Mucosa of stomach (tissue), 1 donor: ENCODE measurements at regions not wholly inside any gene's neighbourhood (a gene's known extent, or its start where the extent isn't known, plus 50 kb on each side); places are given as distances from the start of the nearest gene placed in this dataset.

Experiments
- H3K27me3 ChIP-seq: one replicate; pipeline ENCODE4 v1.7.0; 2013; ENCODE audit warnings: mild to moderate bottlenecking, low read length; ENCODE audit not compliant: control insufficient read depth, insufficient read depth
- H3K36me3 ChIP-seq: one replicate; pipeline ENCODE4 v1.7.0; 2013; ENCODE audit warnings: low read length; ENCODE audit not compliant: control insufficient read depth, insufficient read depth
- H3K4me1 ChIP-seq: one replicate; pipeline ENCODE4 v1.7.0; 2013; ENCODE audit warnings: mild to moderate bottlenecking, low read length; ENCODE audit not compliant: control insufficient read depth, insufficient read depth
- H3K4me3 ChIP-seq: one replicate; pipeline ENCODE4 v1.7.0; 2013; ENCODE audit warnings: low read length
- H3K9ac ChIP-seq: one replicate; pipeline ENCODE4 v1.7.0; 2013; ENCODE audit warnings: mild to moderate bottlenecking, low read length, moderate library complexity
- H3K9me3 ChIP-seq: one replicate; pipeline ENCODE4 v1.7.0; 2013; ENCODE audit warnings: mild to moderate bottlenecking, low read length, moderate library complexity; ENCODE audit not compliant: control insufficient read depth
- donor health status: Pancreatic carcinoma.

GRCh38 chr2:7721413-7721995 is 804.3 kb downstream of the RNF144A start:
- H3K9ac ChIP-seq: no peak overlapping the region
- H3K27me3 ChIP-seq: no peaks in the 10 kb centered on the region
- no peaks in the 10 kb centered on the region for H3K9me3 ChIP-seq
- H3K36me3 ChIP-seq: no peaks in the 10 kb centered on the region
- H3K4me1 ChIP-seq: no peaks in the 10 kb centered on the region
- H3K4me3 ChIP-seq: no peak overlapping the region

GRCh38 chr2:7722212-7722910 is 805.1 kb downstream of the RNF144A start:
- H3K36me3 ChIP-seq: no peaks in the 10 kb centered on the region
- no peaks in the 10 kb centered on the region for H3K4me1 ChIP-seq
- no peaks in the 10 kb centered on the region for H3K27me3 ChIP-seq
- no peak overlapping the region for H3K4me3 ChIP-seq
- H3K9ac ChIP-seq: no peak overlapping the region
- no peaks in the 10 kb centered on the region for H3K9me3 ChIP-seq

DNA sequence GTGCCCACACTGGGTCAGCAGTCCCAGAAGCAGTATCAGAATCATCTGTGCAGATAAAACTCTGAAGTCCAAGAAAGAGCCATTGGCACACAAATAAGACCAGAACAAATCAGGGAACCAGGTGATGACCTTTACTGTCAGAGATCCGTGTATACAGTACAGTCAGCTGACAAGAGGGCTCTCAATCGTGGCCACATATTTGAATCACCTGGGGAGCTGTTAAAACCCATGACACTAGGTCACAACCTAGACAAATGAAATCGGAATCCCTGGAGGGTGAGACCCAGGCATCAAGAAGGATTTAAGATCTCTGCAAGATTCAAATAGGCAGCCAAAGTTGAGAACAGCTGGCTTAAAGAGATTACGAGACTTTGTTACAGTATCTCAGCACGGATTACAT is 807.1 kb downstream of the RNF144A start:
- Histone ChIP-seq H3K4me1 (no peaks in the 10 kb centered on the region), H3K27me3 (no peaks in the 10 kb centered on the region), H3K9ac (no peak overlapping the region), H3K4me3 (no peak overlapping the region), H3K9me3 (no peaks in the 10 kb centered on the region), H3K36me3 (no peaks in the 10 kb centered on the region)

GRCh38 chr2:7725171-7725849 is 808.1 kb downstream of the RNF144A start:
- Histone ChIP-seq H3K36me3 (no peaks in the 10 kb centered on the region), H3K9me3 (no peaks in the 10 kb centered on the region), H3K4me3 (no peak overlapping the region), H3K9ac (no peak overlapping the region), H3K4me1 (no peaks in the 10 kb centered on the region), H3K27me3 (no peaks in the 10 kb centered on the region)

GRCh38 chr2:7725850-7726242 is 808.6 kb downstream of the RNF144A start:
- Histone ChIP-seq H3K27me3 (no peaks in the 10 kb centered on the region), H3K9me3 (no peaks in the 10 kb centered on the region), H3K9ac (no peak overlapping the region), H3K36me3 (no peaks in the 10 kb centered on the region), H3K4me1 (no peaks in the 10 kb centered on the region), H3K4me3 (no peak overlapping the region)

GRCh38 chr2:7726989-7727388 is 809.8 kb downstream of the RNF144A start:
- no peak overlapping the region for H3K9ac ChIP-seq
- H3K36me3 ChIP-seq: no peaks in the 10 kb centered on the region
- no peaks in the 10 kb centered on the region for H3K27me3 ChIP-seq
- no peaks in the 10 kb centered on the region for H3K9me3 ChIP-seq
- no peaks in the 10 kb centered on the region for H3K4me1 ChIP-seq
- H3K4me3 ChIP-seq: no peak overlapping the region

DNA sequence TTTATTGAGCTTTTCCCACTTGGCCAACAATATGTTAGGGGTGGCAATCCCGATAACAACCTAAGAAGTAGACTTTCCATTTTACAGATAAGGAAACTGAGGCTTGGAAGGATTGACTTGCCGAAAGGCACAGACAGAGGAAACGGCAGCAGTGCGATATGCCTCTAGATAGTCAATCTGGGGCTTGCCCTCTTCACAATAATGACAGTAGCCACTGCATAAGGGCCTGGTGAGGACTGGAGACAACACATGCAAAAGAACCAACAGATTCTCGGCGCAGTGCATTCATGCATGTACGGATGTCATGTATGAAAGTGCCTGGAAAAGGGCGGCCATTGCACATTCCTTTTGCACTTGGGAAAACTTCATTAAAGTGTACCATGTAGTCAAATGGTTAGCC is 811.2 kb downstream of the RNF144A start:
- H3K9me3 ChIP-seq: no peaks in the 10 kb centered on the region
- no peak overlapping the region for H3K4me3 ChIP-seq
- H3K9ac ChIP-seq: no peak overlapping the region
- no peaks in the 10 kb centered on the region for H3K36me3 ChIP-seq
- no peaks in the 10 kb centered on the region for H3K27me3 ChIP-seq
- H3K4me1 ChIP-seq: no peaks in the 10 kb centered on the region

GRCh38 chr2:7730449-7730848 is 813.2 kb downstream of the RNF144A start:
- no peaks in the 10 kb centered on the region for H3K9me3 ChIP-seq
- H3K4me1 ChIP-seq: no peaks in the 10 kb centered on the region
- no peak overlapping the region for H3K4me3 ChIP-seq
- no peaks in the 10 kb centered on the region for H3K27me3 ChIP-seq
- no peaks in the 10 kb centered on the region for H3K36me3 ChIP-seq
- H3K9ac ChIP-seq: no peak overlapping the region

DNA sequence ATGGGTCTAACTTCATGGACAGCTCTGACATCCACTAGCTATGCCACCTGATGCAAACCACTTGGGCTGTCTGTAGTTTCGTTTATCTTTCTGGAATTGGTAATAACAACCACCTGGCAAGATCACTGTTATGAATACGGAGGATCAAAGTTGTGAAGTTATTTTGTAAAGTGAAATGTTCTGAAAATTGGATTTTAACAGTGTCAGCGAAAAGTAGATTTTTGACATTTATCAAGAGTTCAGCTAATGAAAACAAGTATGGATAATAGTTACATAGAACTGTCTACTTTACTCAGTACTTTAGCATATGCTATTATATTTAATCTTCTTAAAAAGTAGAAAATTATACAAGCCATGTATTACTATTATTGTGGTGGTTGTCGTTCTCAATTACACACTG is 813.8 kb downstream of the RNF144A start:
- Histone ChIP-seq H3K4me1 (no peaks in the 10 kb centered on the region), H3K4me3 (no peak overlapping the region), H3K27me3 (no peaks in the 10 kb centered on the region), H3K9ac (no peak overlapping the region), H3K9me3 (no peaks in the 10 kb centered on the region), H3K36me3 (no peaks in the 10 kb centered on the region)

- no peaks in the 10 kb centered on the region for H3K9me3 ChIP-seq
- no peaks in the 10 kb centered on the region for H3K27me3 ChIP-seq
- H3K4me1 ChIP-seq: no peaks in the 10 kb centered on the region
- no peak overlapping the region for H3K4me3 ChIP-seq
- H3K9ac ChIP-seq: no peak overlapping the region
- H3K36me3 ChIP-seq: no peaks in the 10 kb centered on the region
Observed at GRCh38 chr2:7732497-7732896, 815.3 kb downstream of the RNF144A start.

DNA sequence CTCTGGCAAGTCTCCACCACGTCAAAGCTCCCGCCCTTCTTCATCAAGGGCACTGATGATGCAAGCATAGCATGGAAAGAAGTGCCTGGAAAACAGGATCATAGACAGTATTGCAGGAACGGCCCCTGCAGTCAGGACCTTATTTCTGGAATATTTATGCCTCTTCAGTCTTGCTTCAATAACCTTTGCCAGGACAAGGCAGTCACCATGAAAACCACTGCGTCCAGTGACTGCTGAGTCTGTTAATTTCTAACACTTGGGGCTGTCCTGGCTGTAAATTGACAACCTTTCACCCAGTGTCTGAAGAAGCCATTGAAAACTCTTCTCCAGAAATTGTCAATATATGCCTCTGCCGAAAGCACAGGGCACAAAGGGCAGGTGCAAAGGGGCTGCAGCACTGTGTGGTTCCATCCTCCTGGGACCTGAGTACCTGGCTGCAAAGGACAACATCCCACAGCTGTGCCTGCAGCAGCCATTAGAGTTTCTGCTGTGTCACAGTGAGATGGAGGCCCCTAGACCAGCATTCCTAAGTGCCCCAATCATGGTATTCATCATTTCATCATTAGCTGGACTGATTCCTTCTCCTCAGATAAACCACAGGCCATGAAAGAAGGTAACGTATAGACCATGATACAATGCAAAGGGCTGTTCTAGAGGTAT is 819.6 kb downstream of the RNF144A start:
- H3K36me3 ChIP-seq: no peaks in the 10 kb centered on the region
- no peaks in the 10 kb centered on the region for H3K9me3 ChIP-seq
- no peaks in the 10 kb centered on the region for H3K27me3 ChIP-seq
- H3K4me3 ChIP-seq: no peak overlapping the region
- H3K9ac ChIP-seq: no peak overlapping the region
- no peaks in the 10 kb centered on the region for H3K4me1 ChIP-seq

DNA sequence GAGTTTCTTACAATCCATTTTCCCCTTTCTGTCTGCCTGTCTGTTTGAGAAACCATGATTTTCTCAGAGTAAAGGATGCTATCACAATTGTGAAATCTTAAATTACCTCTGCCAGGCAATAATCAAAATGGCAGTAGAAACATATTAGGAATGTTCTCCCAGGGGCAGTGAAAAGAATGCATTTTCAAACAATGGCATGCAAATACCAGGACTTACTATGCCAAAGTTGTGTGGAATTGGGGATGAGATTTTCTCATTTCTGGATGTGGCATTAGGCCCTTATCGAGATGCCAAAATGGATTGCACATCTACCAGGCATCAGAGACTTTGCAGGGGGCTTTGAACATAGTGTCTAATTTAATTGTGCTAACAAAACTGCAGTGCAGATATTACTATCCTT is 821.4 kb downstream of the RNF144A start:
- Histone ChIP-seq H3K4me1 (no peaks in the 10 kb centered on the region), H3K9me3 (no peaks in the 10 kb centered on the region), H3K27me3 (no peaks in the 10 kb centered on the region), H3K36me3 (no peaks in the 10 kb centered on the region), H3K9ac (no peak overlapping the region), H3K4me3 (no peak overlapping the region)
